ENCODE measurements at regions not wholly inside any gene's neighbourhood (a gene's known extent, or its start where the extent isn't known, plus 50 kb on each side); places are given as distances from the start of the nearest gene placed in this dataset.

GRCh38 chr5:3684771-3685354, 89.2 kb downstream of the IRX1 start:
- TF ChIP-seq MAFK (IDR thresholded peaks at IDR 0.05; ENCODE audit: partially characterized antibody) (peak; percentile 35), EHF (CRISPR knock-in tag; IDR thresholded peaks at IDR 0.05) (no peak), FOXS1 (CRISPR knock-in tag; IDR thresholded peaks at IDR 0.05) (no peak), RARB (CRISPR knock-in tag; IDR thresholded peaks at IDR 0.05) (no peak), HES2 (IDR thresholded peaks at IDR 0.05) (no peak)
- FAIRE-seq (no peak), DNase-seq (ENCODE audit: low read depth in 1 of 2, low spot score in 1 of 2) (no peak), ATAC-seq (no peak)
- no peak overlapping the region for H3K27ac ChIP-seq
- no peaks in the 10 kb centered on the region for H3K4me1 ChIP-seq
- ChIA-PET POLR2A (no interaction called here), CTCF (no interaction called here)
- no peaks in the 10 kb centered on the region for H3K9me3 ChIP-seq
- H3K4me2 ChIP-seq: no peak overlapping the region
- WGBS (ENCODE audit: missing lambda C conversion rate): 19% methylated on average over 9 of the region's 12 CpGs
- no peak overlapping the region for H3K4me3 ChIP-seq

- no peak overlapping the region for H3K27ac ChIP-seq
- H3K4me2 ChIP-seq: no peak overlapping the region
- FAIRE-seq: no peak
- no peaks in the 10 kb centered on the region for H3K4me1 ChIP-seq
- ATAC-seq: no peak
- H3K9me3 ChIP-seq: no peaks in the 10 kb centered on the region
- DNase-seq (ENCODE audit: low read depth in 1 of 2, low spot score in 1 of 2): no peak
- H3K4me3 ChIP-seq: no peak overlapping the region
- POLR2A ChIA-PET: no interaction called here
- TF ChIP-seq KDM5A (IDR thresholded peaks at IDR 0.05): no peak
- no peak for TF ChIP-seq RNF2 (IDR thresholded peaks at IDR 0.05; ENCODE audit: borderline replicate concordance, low read depth)
- TF ChIP-seq MAZ (IDR thresholded peaks at IDR 0.05; ENCODE audit: borderline replicate concordance, low read depth, low read length): no peak
- no peak for TF ChIP-seq BHLHE40 (IDR thresholded peaks at IDR 0.05; ENCODE audit: low read depth, low read length)
- no peak for TF ChIP-seq HEYL (CRISPR knock-in tag; IDR thresholded peaks at IDR 0.05)
- TF ChIP-seq E2F6 (IDR thresholded peaks at IDR 0.05; ENCODE audit: borderline replicate concordance, low read depth): no peak
- TF ChIP-seq POLR2AphosphoS2 (conservative IDR thresholded peaks at IDR 0.05; ENCODE audit: low read length): no peak
- no peak for TF ChIP-seq NR3C1 (IDR thresholded peaks at IDR 0.05)
- no peak for TF ChIP-seq ZC3H11A (IDR thresholded peaks at IDR 0.05)
- no peak for TF ChIP-seq GATA3 (IDR thresholded peaks at IDR 0.05; ENCODE audit: borderline replicate concordance)
- no peak for TF ChIP-seq HOXB5 (CRISPR knock-in tag; IDR thresholded peaks at IDR 0.05)
- no peak for TF ChIP-seq ZSCAN20 (CRISPR knock-in tag; IDR thresholded peaks at IDR 0.05)
- TF ChIP-seq KDM1A (IDR thresholded peaks at IDR 0.05; ENCODE audit: low read depth): no peak
- TF ChIP-seq MAX (IDR thresholded peaks at IDR 0.05): no peak
- 4% methylated on average over 3 of the region's 5 CpGs for WGBS (ENCODE audit: missing lambda C conversion rate)
- CTCF ChIA-PET: no interaction called here
Measured at GRCh38 chr5:3694819-3695218, 99.2 kb downstream of the IRX1 start.

- Histone ChIP-seq H3K4me3 (no peak overlapping the region), H3K4me2 (no peak overlapping the region), H3K9me3 (no peaks in the 10 kb centered on the region), H3K27ac (no peak overlapping the region), H3K4me1 (no peaks in the 10 kb centered on the region)
- ChIA-PET CTCF (no interaction called here), POLR2A (no interaction called here)
- TF ChIP-seq CEBPB (IDR thresholded peaks at IDR 0.05): no peak
- no peak for TF ChIP-seq ZFP36 (IDR thresholded peaks at IDR 0.05; ENCODE audit: borderline replicate concordance, partially characterized antibody)
- TF ChIP-seq BCL3 (IDR thresholded peaks at IDR 0.05): no peak
- no peak for TF ChIP-seq EHF (CRISPR knock-in tag; IDR thresholded peaks at IDR 0.05)
- TF ChIP-seq BHLHE40 (IDR thresholded peaks at IDR 0.05; ENCODE audit: low read depth, low read length): no peak
- no peak for TF ChIP-seq CHD2 (IDR thresholded peaks at IDR 0.05; ENCODE audit: low read length, partially characterized antibody)
- no peak for TF ChIP-seq NR3C1 (IDR thresholded peaks at IDR 0.05)
- TF ChIP-seq ZSCAN20 (CRISPR knock-in tag; IDR thresholded peaks at IDR 0.05): no peak
- no peak for TF ChIP-seq FOXS1 (CRISPR knock-in tag; IDR thresholded peaks at IDR 0.05)
- TF ChIP-seq CTCF (IDR thresholded peaks at IDR 0.05): no peak
- no peak for TF ChIP-seq SREBF2 (IDR thresholded peaks at IDR 0.05)
- no peak for TF ChIP-seq JUNB (IDR thresholded peaks at IDR 0.05)
- TF ChIP-seq ZC3H11A (IDR thresholded peaks at IDR 0.05): no peak
- TF ChIP-seq TFCP2L1 (CRISPR knock-in tag; IDR thresholded peaks at IDR 0.05): no peak
- TF ChIP-seq NFE2L2 (conservative IDR thresholded peaks at IDR 0.05; ENCODE audit: low read length): no peak
- no peak for TF ChIP-seq CBX8 (IDR thresholded peaks at IDR 0.05)
- no peak for TF ChIP-seq HOXB13 (CRISPR knock-in tag; IDR thresholded peaks at IDR 0.05; ENCODE audit: low read depth)
- TF ChIP-seq GATA3 (IDR thresholded peaks at IDR 0.05; ENCODE audit: borderline replicate concordance): no peak
- WGBS (ENCODE audit: missing lambda C conversion rate): 0% methylated on average over 2 of the region's 2 CpGs
- ATAC-seq: no peak
- DNase-seq (ENCODE audit: low read depth in 1 of 2, low spot score in 1 of 2): no peak
- no peak for FAIRE-seq
Measured at GRCh38 chr5:3695818-3696217, 100.2 kb downstream of the IRX1 start.
